ENCODE measurements at regions not wholly inside any gene's neighbourhood (a gene's known extent, or its start where the extent isn't known, plus 50 kb on each side); places are given as distances from the start of the nearest gene placed in this dataset.

DNA sequence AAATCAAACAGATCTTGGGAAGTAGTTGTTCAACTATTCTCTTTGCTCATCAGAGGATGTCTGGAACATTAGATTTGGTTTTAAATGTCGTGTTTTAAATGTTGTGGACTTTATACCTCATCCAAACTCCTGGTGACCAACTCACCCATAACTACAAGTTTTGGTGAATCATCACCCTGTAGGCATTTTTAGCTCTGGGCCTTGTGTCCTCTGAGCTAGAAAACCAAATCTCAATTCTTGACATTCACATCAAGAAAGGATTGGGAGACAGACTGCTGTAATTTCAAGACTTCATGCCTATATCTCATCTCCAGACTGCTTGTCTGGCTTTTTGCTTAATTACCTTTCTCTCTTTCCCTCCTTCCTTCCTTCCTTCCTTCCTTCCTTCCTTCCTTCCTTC is 228.5 kb upstream of the ROBO2 start:
- TF ChIP-seq CTCF (IDR thresholded peaks at IDR 0.05), result no peak

DNA sequence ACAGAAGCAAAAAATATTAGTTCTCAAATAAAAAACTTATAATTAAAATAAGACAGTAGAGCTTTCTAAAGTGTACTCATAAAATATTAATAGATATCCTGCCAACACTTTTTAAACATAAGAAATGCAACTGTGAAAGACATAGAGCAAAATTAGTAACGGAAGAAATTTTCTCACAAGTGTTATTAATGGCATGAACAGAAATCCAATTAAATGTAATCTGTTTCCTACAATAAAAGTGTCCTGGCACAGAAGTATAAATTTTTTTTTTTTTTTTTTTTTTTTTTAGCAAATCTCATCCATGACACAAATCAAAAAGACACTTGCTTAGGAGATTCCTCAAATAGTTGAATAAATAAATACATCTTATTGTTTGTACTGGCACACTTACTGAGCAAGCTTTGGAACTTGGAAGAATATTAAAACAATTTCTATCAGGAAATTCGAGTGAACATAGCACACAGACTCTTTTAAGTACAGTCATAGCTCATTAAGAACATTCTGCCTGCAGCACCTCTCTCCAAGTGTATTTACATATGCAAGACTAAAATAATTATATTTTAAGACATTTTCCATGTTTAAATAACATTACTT is 227.2 kb upstream of the ROBO2 start:
- no peak for TF ChIP-seq CTCF (IDR thresholded peaks at IDR 0.05)

GRCh38 chr3:76815561-76815960 is 224.3 kb upstream of the ROBO2 start:
- TF ChIP-seq CTCF (IDR thresholded peaks at IDR 0.05), result no peak

DNA sequence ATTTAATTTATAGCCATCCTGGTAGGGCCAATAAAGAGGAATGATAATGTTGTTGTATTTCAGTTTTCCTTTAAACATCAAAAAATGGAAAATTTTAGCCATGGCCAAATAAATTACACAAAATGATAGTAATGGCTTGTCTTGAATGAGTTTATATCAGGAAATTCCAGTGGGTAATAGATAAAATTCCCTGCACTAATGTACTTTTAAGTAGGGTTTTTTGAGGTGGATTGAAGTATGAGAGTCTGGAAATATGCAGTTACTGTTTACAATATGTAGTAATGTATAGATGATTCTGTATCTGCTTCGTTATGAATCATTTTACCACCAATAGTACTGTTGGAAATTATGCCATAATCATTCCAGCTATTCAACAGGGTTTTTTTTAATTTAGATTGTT is 219.4 kb upstream of the ROBO2 start:
- no peak for TF ChIP-seq CTCF (IDR thresholded peaks at IDR 0.05)

DNA sequence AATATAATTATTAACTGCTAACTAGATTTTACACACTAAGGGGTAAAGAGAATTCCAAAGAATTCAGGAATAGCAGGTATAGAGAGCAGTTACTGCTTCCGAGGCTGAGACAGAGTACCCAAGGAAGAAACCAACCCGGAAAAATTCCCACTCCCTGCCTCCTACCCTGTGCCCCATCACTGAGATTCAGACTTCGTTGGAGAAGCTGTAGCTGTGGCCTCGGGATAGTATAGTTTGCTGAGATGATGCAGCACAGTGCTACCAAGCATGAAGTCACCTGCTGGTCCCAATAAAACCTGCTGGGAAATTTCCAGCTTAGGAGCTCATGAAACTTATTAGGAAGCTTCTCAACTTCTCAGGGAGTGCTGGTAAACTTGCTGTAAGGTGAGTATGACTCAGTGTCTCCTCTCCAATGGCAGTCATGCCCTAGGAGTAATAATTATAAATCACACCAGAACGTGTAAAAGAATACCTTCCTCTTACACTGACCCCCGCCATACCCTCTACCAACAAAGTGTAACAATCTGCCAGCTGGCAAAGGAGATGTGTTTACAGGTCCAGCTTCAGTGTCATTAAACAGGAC is 215.2 kb upstream of the ROBO2 start:
- TF ChIP-seq CTCF (IDR thresholded peaks at IDR 0.05), result no peak

DNA sequence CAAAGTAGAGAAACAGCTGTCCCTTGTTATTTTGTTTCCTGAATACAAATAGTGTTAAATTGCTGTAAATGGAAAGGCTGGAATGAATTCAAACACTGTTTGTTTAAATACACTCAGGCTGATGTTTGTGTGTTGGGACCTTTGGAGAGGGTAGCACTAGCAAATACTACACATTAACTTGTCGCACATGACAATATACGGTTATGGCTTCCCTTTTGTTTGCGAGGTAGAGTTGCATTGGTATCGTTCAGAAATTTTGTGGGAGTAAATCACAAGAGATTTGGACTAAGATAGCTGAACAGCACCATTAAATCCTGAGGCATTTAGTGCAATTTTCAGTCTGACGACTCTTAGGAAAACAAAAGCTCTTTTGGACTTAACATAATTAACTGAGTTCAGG is 213.0 kb upstream of the ROBO2 start:
- no peak for TF ChIP-seq CTCF (IDR thresholded peaks at IDR 0.05)

GRCh38 chr3:76827701-76828226 is 212.1 kb upstream of the ROBO2 start:
- TF ChIP-seq CTCF (IDR thresholded peaks at IDR 0.05), result no peak

Data from LNCAP (cell line).